D721Med (cell line): ENCODE measurements at regions not wholly inside any gene's neighbourhood (a gene's known extent, or its start where the extent isn't known, plus 50 kb on each side); places are given as distances from the start of the nearest gene placed in this dataset.

Experiments used
- DNase-seq: peaks from one replicate; pipeline ENCODE4 v3.0.0; 2011; ENCODE audit warnings: low spot score; ENCODE audit not compliant: insufficient read length
- FAIRE-seq: peaks from 2 replicates; lab custom pipeline; 2011; peaks lifted over from hg19 to GRCh38; lab: Jason Lieb, UNC
- TF ChIP-seq, protein P1 (sequence below): IDR thresholded peaks from 2 replicates; pipeline ENCODE4 v1.5.1; 2012; ENCODE audit warnings: mild to moderate bottlenecking, control low read depth; ENCODE audit not compliant: insufficient read depth; ENCODE audit errors: missing control alignments

DNA sequence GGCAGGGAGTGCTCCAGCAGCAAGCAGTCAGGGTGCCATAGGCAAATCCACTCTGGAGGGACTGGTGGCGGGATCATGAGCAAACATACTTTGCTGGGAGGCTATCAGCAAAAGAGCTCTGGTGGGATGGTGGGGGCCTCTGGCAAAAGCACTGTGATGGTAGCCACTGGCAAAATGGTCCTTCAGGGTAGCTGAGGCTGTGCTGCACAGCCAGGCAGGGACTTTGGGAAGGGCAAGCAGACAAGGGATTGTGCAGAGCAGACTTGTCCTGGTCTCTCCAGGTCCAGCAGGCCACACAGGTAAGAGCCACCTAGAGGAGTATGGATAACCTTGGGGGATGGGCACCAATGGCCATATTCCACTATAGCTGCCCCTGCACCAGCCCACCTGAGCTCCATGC lies 129.4 kb upstream of the OTOS start:
- FAIRE-seq (no peak), DNase-seq (no peak)
- TF ChIP-seq, protein P1, sequence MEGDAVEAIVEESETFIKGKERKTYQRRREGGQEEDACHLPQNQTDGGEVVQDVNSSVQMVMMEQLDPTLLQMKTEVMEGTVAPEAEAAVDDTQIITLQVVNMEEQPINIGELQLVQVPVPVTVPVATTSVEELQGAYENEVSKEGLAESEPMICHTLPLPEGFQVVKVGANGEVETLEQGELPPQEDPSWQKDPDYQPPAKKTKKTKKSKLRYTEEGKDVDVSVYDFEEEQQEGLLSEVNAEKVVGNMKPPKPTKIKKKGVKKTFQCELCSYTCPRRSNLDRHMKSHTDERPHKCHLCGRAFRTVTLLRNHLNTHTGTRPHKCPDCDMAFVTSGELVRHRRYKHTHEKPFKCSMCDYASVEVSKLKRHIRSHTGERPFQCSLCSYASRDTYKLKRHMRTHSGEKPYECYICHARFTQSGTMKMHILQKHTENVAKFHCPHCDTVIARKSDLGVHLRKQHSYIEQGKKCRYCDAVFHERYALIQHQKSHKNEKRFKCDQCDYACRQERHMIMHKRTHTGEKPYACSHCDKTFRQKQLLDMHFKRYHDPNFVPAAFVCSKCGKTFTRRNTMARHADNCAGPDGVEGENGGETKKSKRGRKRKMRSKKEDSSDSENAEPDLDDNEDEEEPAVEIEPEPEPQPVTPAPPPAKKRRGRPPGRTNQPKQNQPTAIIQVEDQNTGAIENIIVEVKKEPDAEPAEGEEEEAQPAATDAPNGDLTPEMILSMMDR: no peak

DNA sequence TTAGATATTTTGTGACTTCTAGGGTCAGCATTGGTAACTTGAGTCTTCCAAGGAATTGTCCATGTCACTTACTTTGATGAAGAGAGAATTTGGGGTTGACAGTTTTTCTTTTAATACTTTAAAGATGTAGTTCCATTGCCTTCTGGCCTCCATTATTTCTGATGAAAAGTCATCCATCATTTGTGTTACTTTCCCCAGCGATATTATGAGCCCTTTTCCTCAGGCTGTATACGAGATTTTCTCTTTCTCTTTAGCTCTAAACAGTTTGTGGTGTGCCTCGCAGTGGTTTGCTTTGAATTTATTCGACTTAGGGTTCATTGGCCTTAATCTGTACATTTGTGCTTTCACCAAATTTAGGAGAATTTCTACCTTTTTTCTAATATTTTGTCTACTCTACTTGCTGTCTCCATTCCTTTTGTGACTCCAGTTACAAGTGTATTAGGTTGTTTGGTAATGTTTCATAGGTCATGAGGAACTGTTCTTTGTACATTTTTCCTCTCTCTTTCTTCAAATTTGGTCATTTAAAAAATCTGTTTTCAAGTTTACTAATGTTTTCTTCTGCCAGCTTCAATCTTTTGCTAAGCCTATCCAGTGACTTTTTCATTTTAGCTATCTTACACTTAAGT lies 131.4 kb upstream of the OTOS start:
- TF ChIP-seq, protein P1: no peak
- no peak for FAIRE-seq

GRCh38 chr2:240275386-240275785 lies 134.9 kb upstream of the OTOS start:
- FAIRE-seq: no peak
- no peak for DNase-seq
- TF ChIP-seq, protein P1: no peak

More for the DNA sequence above, 131.4 kb upstream of the OTOS start:
- DNase-seq: no peak

DNA sequence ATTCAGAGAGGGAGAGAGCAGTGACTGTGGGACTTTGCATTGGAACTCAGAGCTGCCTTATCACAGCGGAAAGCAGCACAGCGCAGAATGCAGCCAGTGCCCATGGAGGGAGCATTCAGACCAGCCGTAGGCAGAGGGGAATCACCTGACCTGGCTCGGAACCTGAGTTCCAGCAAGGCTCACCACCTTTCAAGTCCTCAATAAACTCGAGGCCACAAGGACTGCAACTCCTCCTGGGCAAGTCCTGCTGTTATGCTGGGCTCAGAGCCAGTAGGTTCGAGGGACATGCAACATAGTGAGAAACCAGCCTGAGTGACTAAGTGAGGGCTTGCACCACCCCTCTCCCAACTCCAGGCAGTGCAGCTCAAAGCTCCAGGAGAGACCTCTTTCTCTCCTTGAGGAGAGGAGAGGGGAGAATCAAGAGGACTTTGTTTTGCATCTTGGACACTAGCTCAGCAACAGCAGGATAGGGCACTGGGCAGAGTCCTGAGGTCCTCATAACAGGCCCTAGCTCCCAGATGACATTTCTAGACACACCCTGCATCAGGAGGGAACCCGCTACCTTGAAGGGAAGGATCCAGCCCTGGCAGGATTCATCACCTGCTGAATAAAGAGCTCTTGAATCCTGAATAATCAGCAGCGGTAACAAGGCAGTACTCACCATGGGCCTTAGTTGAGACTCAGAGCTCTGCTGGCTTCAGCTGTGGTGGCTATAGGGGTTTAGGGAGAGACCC lies 136.8 kb upstream of the OTOS start:
- TF ChIP-seq, protein P1: no peak
- DNase-seq: no peak
- FAIRE-seq: no peak

GRCh38 chr2:240277807-240278522 lies 137.5 kb upstream of the OTOS start:
- no peak for DNase-seq
- TF ChIP-seq, protein P1: no peak
- no peak for FAIRE-seq

GRCh38 chr2:240278661-240279060 lies 138.2 kb upstream of the OTOS start:
- TF ChIP-seq, protein P1: no peak
- DNase-seq (no peak), FAIRE-seq (no peak)

DNA sequence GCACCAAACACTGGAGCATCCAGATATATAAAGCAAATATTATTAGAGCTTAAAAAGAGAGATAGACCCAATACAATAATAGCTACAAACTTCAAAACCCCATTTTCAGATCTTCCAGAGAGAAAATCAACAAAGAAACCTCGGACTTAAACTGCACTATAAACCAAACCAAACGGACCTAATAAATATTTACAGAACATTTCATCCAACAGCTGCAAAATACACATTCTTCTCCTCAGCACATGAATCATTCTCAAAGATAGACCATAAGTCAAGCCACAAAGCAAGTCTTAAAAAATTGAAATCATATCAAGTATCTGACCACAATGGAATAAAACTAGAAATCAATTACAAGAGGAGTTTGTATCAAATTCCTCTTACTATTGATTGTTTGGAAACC lies 140.2 kb upstream of the OTOS start:
- TF ChIP-seq, protein P1: no peak
- FAIRE-seq (no peak), DNase-seq (no peak)
